Epithelial cell of esophagus (primary cell): ENCODE measurements at regions not wholly inside any gene's neighbourhood (a gene's known extent, or its start where the extent isn't known, plus 50 kb on each side); places are given as distances from the start of the nearest gene placed in this dataset.

ENCODE experiments used
- DNase-seq: peaks from one replicate; pipeline ENCODE4 v3.0.0; 2010; ENCODE audit warnings: low read depth
- H3K4me3 ChIP-seq: 2 replicates; pipeline ENCODE4 v1.5.1; 2011; ENCODE audit warnings: mild to moderate bottlenecking, low read length, control low read depth
- CTCF ChIP-seq: IDR thresholded peaks from 2 replicates; pipeline ENCODE4 v1.5.1; 2011; ENCODE audit warnings: low read depth, mild to moderate bottlenecking, low read length, control low read depth, inconsistent platforms; ENCODE audit not compliant: insufficient read depth; ENCODE audit errors: missing control alignments

- H3K4me3 ChIP-seq = no peak overlapping the region
- TF ChIP-seq CTCF = no peak
- DNase-seq = no peak
Measured at GRCh38 chr5:5039918-5040317, 100.2 kb upstream of the ADAMTS16 start.

GRCh38 chr5:5040712-5041111, 99.4 kb upstream of the ADAMTS16 start:
- H3K4me3 ChIP-seq = no peak overlapping the region
- DNase-seq = no peak
- TF ChIP-seq CTCF = no peak

- TF ChIP-seq CTCF = no peak
- H3K4me3 ChIP-seq = no peak overlapping the region
- no peak for DNase-seq
Measured at GRCh38 chr5:5042806-5043205, 97.3 kb upstream of the ADAMTS16 start.

GRCh38 chr5:5043346-5043745, 96.8 kb upstream of the ADAMTS16 start:
- TF ChIP-seq CTCF = no peak
- no peak overlapping the region for H3K4me3 ChIP-seq

GRCh38 chr5:5044247-5044840, 95.8 kb upstream of the ADAMTS16 start:
- no peak for DNase-seq
- TF ChIP-seq CTCF = no peak
- H3K4me3 ChIP-seq = no peak overlapping the region

More at GRCh38 chr5:5043346-5043745, 96.8 kb upstream of the ADAMTS16 start:
- DNase-seq = no peak

GRCh38 chr5:5046680-5047502, 93.2 kb upstream of the ADAMTS16 start:
- DNase-seq = no peak
- no peak overlapping the region for H3K4me3 ChIP-seq
- TF ChIP-seq CTCF = no peak
